ENCODE measurements at regions not wholly inside any gene's neighbourhood (a gene's known extent, or its start where the extent isn't known, plus 50 kb on each side); places are given as distances from the start of the nearest gene placed in this dataset.
A peak's percentile ranks its signal among the peaks of the same experiment; 100 is the strongest.

DNA sequence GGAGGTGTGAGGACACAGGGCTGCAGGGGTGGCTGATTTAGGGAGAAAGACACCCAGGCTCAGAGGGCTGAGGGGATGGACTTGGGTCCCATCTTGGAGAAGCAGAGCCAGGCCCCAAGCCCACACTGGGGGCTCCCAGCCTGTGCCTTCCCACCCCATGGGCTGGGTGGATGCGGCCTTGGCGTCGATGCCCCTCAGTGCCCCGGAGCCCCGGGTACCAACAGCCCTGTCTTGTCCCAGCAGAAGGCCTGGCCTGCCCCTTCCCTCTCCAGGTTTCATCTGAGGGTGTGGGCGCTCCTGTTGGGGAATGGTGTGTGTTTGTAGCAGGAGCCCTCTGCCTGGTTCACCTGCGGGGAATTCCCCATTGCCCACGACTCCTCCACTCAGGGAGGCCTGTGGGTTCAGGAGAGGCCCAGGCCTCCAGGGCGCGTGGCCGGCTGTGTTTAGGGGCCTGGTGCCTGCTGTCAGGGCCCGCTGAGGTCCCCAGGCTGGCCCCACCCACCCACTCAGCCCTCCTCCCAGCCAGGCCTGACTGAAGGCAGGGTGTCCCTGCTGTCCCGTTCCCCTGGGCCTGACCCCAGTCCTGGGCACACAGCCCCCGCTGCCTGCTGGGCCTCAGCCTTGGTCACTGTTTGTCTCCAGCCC lies 51.1 kb upstream of the BEGAIN start:
- no peak for DNase-seq
- Mint-ChIP-seq H3K4me1 (peaks cover 36% of the 10 kb centered on the region), H3K9me3 (no peaks in the 10 kb centered on the region), H3K36me3 (no peaks in the 10 kb centered on the region), H3K27me3 (peaks cover 12% of the 10 kb centered on the region), H3K4me3 (no peak overlapping the region), H3K27ac (peak overlapping the region; percentile 45)
- ATAC-seq (ENCODE audit: low read depth) = no peak
- POLR2A ChIA-PET = no interaction called here

GRCh38 chr14:100639280-100639679 lies 52.1 kb upstream of the BEGAIN start:
- H3K36me3 Mint-ChIP-seq = no peaks in the 10 kb centered on the region
- ATAC-seq (ENCODE audit: low read depth) = no peak
- H3K27ac Mint-ChIP-seq = peak overlapping the region; percentile 72
- H3K4me1 Mint-ChIP-seq = peaks cover 46% of the 10 kb centered on the region
- H3K4me3 Mint-ChIP-seq = peak overlapping the region; percentile 48
- no peaks in the 10 kb centered on the region for H3K9me3 Mint-ChIP-seq
- H3K27me3 Mint-ChIP-seq = peaks cover 8% of the 10 kb centered on the region
- POLR2A ChIA-PET = interaction anchor here (0.7 kb wide), 1 partner anchor 22 kb away, joined by 3 read pairs; no protein-coding TSS in a partner anchor
- no peak for DNase-seq

DNA sequence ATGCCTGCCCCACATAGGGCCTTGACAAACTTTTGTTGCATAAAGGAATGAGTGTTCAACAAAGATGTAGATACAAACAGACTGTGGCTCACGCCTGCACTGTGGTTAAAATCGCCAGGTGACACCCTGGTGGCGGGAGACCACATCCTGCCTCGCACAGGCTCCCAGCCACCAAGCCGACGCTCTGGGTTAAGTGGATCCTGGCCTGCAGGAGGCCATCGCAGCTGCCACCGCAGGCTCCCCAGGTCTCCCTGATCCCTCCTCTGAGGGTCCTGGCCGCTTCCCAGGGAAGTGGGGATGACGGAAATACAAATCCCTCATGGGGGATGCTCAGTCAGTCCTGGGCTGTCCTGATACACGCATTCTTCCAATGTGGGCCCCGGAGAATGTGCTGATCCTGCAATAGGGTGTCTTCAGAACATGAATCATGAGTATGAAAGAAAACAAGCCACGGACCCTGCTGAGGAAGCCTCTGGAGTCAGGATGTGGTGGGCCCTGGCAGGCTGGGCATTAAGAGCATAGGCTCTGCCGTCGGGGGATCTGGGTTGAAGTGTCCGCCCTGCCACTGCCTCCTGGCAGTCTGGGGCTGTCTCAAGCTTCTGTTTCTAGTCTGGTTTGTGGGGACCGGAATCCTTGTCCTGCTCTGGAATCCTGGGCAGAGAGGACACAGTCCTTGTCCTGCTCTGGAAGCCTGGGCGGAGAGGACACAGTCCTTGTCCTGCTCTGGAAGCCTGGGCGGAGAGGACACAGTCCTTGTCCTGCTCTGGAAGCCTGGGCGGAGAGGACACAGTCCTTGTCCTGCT lies 53.5 kb upstream of the BEGAIN start:
- Mint-ChIP-seq H3K4me3 (peak overlapping the region; percentile 74), H3K9me3 (no peaks in the 10 kb centered on the region), H3K27ac (peak overlapping the region; percentile 92), H3K4me1 (peaks cover 59% of the 10 kb centered on the region), H3K27me3 (peaks cover 4% of the 10 kb centered on the region), H3K36me3 (no peaks in the 10 kb centered on the region)
- ATAC-seq (ENCODE audit: low read depth) = peak; percentile 81
- POLR2A ChIA-PET = interaction anchor here (0.8 kb wide), 1 partner anchor 95 kb away, joined by 4 read pairs; no protein-coding TSS in a partner anchor
- DNase-seq = peak; percentile 86

GRCh38 chr14:100641274-100641860 lies 54.1 kb upstream of the BEGAIN start:
- no peaks in the 10 kb centered on the region for H3K36me3 Mint-ChIP-seq
- H3K27me3 Mint-ChIP-seq = peaks cover 4% of the 10 kb centered on the region
- H3K4me3 Mint-ChIP-seq = no peak overlapping the region
- peaks cover 63% of the 10 kb centered on the region for H3K4me1 Mint-ChIP-seq
- no peak for ATAC-seq (ENCODE audit: low read depth)
- no peak for DNase-seq
- H3K27ac Mint-ChIP-seq = peak overlapping the region; percentile 69
- H3K9me3 Mint-ChIP-seq = peaks cover 2% of the 10 kb centered on the region
- POLR2A ChIA-PET = interaction anchor here (0.8 kb wide), 1 partner anchor 95 kb away, joined by 4 read pairs; no protein-coding TSS in a partner anchor

- Mint-ChIP-seq H3K4me3 (no peak overlapping the region), H3K9me3 (peaks cover 2% of the 10 kb centered on the region), H3K27me3 (peaks cover 12% of the 10 kb centered on the region), H3K36me3 (peaks cover 2% of the 10 kb centered on the region), H3K27ac (peak overlapping the region; percentile 86), H3K4me1 (peaks cover 71% of the 10 kb centered on the region)
- POLR2A ChIA-PET = no interaction called here
- no peak for DNase-seq
- no peak for ATAC-seq (ENCODE audit: low read depth)
These were observed 56.2 kb upstream of the BEGAIN start for GRCh38 chr14:100643426-100643825.

- Mint-ChIP-seq H3K9me3 (peaks cover 2% of the 10 kb centered on the region), H3K27ac (peak overlapping the region; percentile 86), H3K4me3 (peak overlapping the region; percentile 72), H3K27me3 (peaks cover 12% of the 10 kb centered on the region), H3K36me3 (peaks cover 2% of the 10 kb centered on the region), H3K4me1 (peaks cover 64% of the 10 kb centered on the region)
- POLR2A ChIA-PET = interaction anchor here (0.6 to 2.5 kb wide), 3 partner anchors 97 to 1672 kb away, joined by 4 to 15 read pairs (median 4); a partner anchor contains a TSS
- DNase-seq = no peak
- no peak for ATAC-seq (ENCODE audit: low read depth)
These were observed 57.2 kb upstream of the BEGAIN start for GRCh38 chr14:100644383-100644782.

DNA sequence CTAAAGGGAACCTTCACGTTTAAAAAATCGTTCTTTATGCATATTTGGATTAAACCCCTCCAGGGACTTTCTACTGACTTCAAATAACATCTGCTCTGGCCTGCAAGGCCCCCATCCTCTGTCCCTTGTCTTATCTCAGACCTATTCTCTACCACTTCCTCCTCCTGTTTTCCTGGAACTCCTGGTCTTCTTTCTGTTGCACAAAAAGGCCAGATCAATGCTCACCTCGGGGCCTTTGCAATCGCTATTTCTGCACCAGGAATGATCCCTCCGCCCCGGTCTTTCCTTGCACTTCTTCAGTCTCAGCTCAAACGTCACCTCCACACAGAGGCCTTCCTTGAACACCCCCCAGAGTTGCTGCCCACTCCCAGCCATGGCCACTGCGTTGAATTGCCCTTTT lies 57.6 kb upstream of the BEGAIN start:
- H3K27ac Mint-ChIP-seq = peak overlapping the region; percentile 86
- no peak for ATAC-seq (ENCODE audit: low read depth)
- POLR2A ChIA-PET = interaction anchor here (0.6 to 2.5 kb wide), 5 partner anchors 52 to 1672 kb away, joined by 4 to 15 read pairs (median 4); a partner anchor contains a TSS
- H3K4me3 Mint-ChIP-seq = peak overlapping the region; percentile 72
- peaks cover 2% of the 10 kb centered on the region for H3K36me3 Mint-ChIP-seq
- H3K9me3 Mint-ChIP-seq = peaks cover 2% of the 10 kb centered on the region
- peaks cover 15% of the 10 kb centered on the region for H3K27me3 Mint-ChIP-seq
- DNase-seq = no peak
- H3K4me1 Mint-ChIP-seq = peaks cover 60% of the 10 kb centered on the region

GRCh38 chr14:100645196-100645981 lies 58.2 kb upstream of the BEGAIN start:
- peak overlapping the region; percentile 72 for H3K4me3 Mint-ChIP-seq
- ATAC-seq (ENCODE audit: low read depth) (peak; percentile 80), DNase-seq (peak; percentile 80)
- peaks cover 54% of the 10 kb centered on the region for H3K4me1 Mint-ChIP-seq
- H3K27me3 Mint-ChIP-seq = peaks cover 16% of the 10 kb centered on the region
- H3K27ac Mint-ChIP-seq = peak overlapping the region; percentile 86
- POLR2A ChIA-PET = interaction anchor here (1.0 to 2.5 kb wide), 9 partner anchors 28 to 270 kb away, joined by 3 to 15 read pairs (median 4); a partner anchor contains a TSS
- peaks cover 2% of the 10 kb centered on the region for H3K36me3 Mint-ChIP-seq
- peaks cover 2% of the 10 kb centered on the region for H3K9me3 Mint-ChIP-seq

- peak overlapping the region; percentile 86 for H3K27ac Mint-ChIP-seq
- H3K9me3 Mint-ChIP-seq = peaks cover 2% of the 10 kb centered on the region
- H3K36me3 Mint-ChIP-seq = peaks cover 2% of the 10 kb centered on the region
- H3K27me3 Mint-ChIP-seq = peaks cover 16% of the 10 kb centered on the region
- H3K4me3 Mint-ChIP-seq = peak overlapping the region; percentile 72
- no peak for DNase-seq
- ATAC-seq (ENCODE audit: low read depth) = no peak
- POLR2A ChIA-PET = interaction anchor here (1.0 to 2.5 kb wide), 8 partner anchors 29 to 268 kb away, joined by 3 to 15 read pairs (median 6); no protein-coding TSS in a partner anchor
- H3K4me1 Mint-ChIP-seq = peaks cover 48% of the 10 kb centered on the region
These were observed 58.7 kb upstream of the BEGAIN start for GRCh38 chr14:100645982-100646314.

- POLR2A ChIA-PET = no interaction called here
- peaks cover 2% of the 10 kb centered on the region for H3K36me3 Mint-ChIP-seq
These were observed 61.4 kb upstream of the BEGAIN start for GRCh38 chr14:100648474-100649172.

DNA sequence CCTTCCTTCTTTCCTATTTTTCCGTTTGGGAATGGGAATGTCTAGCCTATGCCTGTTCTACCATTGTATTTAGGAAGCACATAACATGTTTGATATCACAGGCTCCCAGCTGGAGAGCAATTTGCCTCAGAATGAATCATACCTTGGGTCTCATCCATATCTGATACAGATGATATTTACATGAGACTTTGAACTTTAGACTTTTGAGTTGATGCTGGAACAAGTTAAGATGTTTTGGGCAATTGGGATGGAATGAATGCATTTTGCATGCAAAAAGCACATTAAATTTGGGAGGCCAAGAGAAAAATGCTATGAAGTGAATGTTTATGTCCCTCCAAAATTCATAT lies 61.9 kb upstream of the BEGAIN start:
- Mint-ChIP-seq H3K36me3 (peaks cover 2% of the 10 kb centered on the region), H3K27me3 (peaks cover 28% of the 10 kb centered on the region), H3K27ac (no peak overlapping the region), H3K9me3 (peaks cover 2% of the 10 kb centered on the region), H3K4me1 (peaks cover 27% of the 10 kb centered on the region), H3K4me3 (no peak overlapping the region)
- ATAC-seq (ENCODE audit: low read depth) = no peak
- DNase-seq = no peak
- POLR2A ChIA-PET = no interaction called here

More at GRCh38 chr14:100648474-100649172, 61.4 kb upstream of the BEGAIN start:
- DNase-seq (no peak), ATAC-seq (ENCODE audit: low read depth) (no peak)
- Mint-ChIP-seq H3K4me1 (peaks cover 32% of the 10 kb centered on the region), H3K27ac (no peak overlapping the region), H3K27me3 (peaks cover 23% of the 10 kb centered on the region), H3K9me3 (peaks cover 2% of the 10 kb centered on the region), H3K4me3 (no peak overlapping the region)

DNA sequence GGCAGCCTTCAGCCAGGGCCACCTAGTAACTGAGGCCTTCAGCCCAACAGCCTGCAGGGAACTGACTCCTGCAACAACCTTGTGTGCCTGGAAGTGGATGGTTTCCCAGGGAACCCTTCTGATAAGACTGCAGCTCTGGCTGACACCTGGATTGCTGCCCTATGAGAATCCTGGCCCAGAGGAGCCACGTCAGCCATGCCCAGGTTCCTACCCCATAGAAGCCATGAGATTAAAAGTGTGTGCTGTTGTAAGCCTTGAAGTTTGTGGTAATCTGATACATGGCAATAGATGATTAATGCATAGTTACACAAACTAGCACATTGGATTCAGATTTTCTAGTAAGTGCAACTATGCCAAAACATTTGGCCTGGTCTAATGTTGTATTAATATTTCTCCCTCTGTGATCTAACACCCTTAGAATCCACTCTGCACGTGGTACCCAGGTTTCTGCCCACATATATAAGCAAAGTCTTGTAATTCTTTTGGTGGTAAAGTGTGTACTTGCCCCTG lies 64.8 kb upstream of the BEGAIN start:
- H3K4me1 Mint-ChIP-seq = peaks cover 5% of the 10 kb centered on the region

More for the DNA sequence above, 64.8 kb upstream of the BEGAIN start:
- Mint-ChIP-seq H3K4me3 (no peak overlapping the region), H3K36me3 (peaks cover 1% of the 10 kb centered on the region), H3K27me3 (peaks cover 35% of the 10 kb centered on the region), H3K9me3 (no peaks in the 10 kb centered on the region), H3K27ac (no peak overlapping the region)
- ATAC-seq (ENCODE audit: low read depth) (no peak), DNase-seq (no peak)
- POLR2A ChIA-PET = no interaction called here
